DMS114 treated with DMSO at 0.1 percent for 48 hours (cell line): ENCODE measurements at regions not wholly inside any gene's neighbourhood (a gene's known extent, or its start where the extent isn't known, plus 50 kb on each side); places are given as distances from the start of the nearest gene placed in this dataset.

Source experiments
- DNase-seq: peaks from one replicate; lab custom pipeline; 2025; ENCODE audit not compliant: unreplicated experiment; lab: John Stamatoyannopoulos, UW

DNA sequence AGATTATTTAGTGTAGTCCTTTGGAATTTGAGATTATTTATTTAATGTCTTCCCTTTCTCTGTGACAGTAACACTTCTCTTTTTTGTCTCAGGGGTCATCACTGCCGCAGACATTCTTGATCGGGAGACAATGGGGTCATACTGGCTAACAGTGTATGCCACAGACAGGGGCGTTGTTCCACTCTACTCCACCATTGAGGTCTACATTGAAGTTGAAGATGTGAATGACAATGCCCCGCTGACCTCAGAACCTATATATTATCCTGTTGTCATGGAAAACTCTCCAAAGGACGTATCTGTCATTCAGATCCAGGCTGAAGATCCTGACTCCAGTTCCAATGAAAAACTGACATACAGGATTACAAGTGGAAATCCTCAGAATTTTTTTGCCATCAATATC lies 299.9 kb downstream of the FAT3 start:
- no peak for DNase-seq

DNA sequence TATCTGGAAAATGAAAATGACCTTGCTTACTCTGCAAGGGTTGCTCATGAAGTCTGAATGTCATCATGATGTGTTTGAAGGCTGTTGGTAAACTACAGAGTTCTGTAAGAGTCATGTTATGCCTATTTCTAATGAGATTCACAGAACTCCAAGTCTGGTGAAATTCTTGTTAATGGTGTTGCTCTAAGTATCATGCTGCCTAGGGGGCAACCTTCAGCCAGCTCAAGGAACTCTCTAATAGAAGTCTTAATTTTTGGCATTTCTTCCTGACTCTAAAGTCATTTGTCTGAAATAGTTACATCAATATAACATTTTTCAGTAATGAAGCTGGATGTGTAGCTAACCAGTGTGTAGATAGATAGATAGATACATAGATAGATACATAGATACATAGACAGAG lies 302.8 kb downstream of the FAT3 start:
- no peak for DNase-seq

DNA sequence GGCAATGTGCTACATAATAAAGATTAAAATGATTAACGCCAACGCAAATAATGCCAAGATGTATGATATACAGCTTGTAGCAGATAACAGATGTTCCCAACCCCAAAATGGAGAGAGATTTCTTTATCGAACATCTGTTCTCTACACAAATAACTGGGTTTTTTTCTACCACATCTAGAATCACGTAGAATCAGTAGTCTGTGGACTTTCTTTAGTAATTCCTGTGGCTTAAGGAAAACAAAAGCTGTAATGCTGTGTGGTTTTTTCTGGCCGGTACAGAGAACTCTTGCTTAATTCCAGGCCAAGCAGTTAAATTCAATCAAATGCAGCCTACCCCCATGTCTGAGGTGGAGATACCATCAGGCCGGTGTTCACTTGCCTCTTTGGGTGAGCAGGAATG lies 303.4 kb downstream of the FAT3 start:
- DNase-seq = no peak

DNA sequence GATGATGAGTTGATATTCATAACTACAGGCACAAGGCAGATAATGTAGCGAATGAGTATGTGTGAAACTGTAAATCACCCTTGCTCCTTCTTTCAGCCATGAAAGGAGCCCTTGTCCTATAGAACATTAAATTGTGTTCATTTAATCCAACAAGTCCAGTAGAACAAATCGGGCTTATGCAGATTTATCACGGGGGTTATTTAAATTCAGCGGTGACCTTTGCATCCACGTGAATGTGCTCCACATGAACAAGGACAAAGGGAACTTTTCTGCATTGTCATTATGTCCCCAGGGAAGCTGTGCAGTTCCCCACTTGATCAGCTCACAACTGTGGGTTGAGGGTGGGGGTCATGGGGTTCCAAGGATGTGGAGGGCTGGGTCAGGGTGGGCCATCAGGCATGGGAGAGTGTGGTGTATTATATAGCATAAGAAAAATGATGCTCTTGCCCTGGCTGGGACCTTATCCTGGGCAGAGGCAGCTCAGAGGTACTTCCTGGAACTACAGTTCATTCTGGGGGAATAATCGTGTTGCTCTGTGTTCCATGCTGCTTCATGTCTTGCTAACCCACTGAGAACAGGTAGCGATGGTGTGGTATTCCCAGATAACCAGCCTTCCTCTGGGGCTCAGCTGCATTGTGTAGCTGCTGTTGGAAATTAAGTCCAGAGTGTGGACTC lies 306.6 kb downstream of the FAT3 start:
- no peak for DNase-seq

DNA sequence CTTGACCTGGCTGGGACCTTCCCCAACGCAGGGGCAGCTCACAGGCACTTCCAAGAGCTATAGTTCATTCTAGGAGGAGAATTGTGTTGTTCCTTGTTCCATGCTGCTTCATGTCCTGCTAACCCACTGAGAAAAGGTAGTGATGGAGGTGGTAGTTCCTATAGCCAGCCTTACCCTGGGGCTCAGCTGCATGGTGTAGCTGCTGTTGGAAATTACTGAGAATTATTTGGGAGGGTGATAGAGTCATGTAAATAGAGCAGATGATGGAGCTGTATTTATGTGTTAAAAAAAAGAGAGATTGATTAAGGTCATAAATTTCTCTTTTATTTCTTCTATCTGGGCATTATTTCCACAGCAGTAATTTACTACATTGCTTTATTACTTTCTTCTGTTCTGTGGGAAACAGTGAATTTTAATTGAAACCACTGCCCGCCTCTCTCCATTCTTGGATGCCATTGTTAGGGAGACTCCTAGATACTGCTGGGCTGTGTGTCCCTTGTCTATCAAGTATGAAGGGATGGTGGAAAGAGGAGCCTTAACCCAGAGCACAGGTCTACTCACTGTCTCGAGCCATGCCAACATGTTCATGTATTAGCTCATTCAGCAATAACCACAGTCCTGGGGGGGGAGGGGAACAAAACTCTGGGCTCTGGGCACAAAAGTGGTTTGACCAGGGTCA lies 309.2 kb downstream of the FAT3 start:
- DNase-seq = no peak

DNA sequence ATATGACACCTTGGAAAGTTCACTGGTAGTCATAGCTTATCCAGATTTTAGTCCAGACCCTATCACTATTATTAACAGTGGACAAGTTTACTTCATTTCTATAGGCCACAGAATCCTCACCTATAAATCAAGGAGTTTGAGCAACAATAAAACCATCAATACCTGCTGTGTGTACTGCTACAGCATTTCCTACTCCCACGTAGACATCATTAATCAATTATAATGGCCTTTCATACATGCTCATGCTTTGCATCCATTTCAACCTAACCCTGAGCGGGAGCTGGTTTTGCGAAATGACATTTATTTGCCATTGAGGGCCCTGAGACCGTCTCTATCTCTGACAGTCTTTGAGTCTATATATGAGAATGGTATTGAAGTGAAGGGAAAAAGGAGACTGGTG lies 312.3 kb downstream of the FAT3 start:
- no peak for DNase-seq

DNA sequence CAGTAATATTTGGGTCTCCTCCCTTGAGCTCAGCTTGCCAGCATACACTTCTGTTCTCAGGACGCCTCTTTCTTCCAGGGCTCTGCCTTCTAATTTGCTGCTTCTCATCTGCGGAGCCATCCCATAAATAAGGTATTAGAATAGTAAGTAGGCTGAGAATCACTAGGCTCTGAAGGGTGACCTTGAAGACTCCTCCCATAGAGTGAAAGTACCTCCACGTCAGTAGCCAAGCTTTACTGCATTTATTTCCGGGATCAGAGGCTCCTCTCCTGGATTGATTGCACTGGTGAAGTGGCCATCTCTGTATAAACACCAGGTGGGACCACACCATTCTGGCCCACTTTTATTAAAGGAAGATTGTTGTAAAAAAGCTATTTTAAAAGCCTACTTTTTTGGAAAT lies 315.5 kb downstream of the FAT3 start:
- no peak for DNase-seq

DNA sequence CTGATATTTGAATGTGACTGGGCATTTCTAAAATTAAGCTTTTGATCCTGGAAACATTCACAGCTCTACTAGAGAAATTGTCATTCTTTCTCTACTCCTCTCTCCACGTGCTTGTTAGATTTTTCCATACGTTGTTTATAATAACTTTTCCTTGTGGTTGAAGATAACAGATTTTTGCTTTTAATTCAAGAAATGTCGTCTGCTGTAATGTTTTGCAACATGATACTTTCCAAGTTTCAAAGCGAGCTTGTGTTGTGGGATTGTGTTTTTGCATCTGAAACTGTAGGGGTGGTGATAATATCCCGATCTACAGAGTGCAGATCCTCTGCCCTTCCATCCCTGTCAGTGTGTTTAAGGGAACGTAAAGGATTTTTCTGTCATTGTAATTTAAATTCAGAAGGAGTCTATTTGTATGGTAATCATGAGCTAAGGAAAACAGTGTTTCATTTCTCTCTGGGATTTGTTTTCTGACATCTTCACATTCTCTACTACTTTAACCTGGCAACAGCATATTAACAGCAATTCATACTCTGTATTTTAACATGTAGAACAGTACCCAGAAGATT lies 321.4 kb downstream of the FAT3 start:
- DNase-seq = no peak

DNA sequence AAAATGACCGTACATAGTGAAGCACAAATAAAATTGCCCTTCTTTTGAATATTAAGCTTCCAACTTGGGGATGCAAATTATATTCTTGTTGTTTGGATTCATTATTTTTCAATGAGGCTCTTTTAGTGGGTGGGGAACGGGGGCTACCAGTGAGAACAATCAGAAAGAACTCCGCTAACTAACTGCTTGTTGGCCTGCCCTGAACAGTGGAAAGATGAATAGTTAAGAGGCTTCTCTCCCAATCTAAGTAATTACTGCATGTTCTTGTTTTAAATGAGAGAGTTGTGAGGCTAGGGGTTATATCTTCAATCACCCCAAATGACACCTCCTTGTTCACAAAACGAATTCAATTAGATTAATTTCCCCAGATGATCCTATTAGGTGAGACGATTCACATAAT lies 322.0 kb downstream of the FAT3 start:
- DNase-seq = no peak

DNA sequence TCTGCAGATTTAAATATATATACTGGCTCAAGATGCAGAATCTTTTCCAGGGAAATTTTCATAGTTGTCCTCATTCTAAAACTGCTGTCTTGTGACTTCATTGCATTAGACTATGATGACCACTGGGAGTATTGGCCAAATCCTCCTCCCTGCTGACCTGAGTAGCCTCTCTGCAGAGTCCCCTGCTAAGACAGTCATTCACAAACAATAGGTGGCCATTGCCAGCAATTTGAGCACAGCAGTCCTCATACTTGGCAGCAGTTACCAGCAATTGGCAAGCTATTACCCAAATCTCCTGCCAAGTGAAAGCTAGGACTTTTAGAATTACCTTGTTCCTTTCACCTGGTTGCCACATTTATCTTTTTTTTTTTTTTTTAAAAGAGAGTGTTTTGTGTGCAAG lies 325.8 kb downstream of the FAT3 start:
- no peak for DNase-seq

DNA sequence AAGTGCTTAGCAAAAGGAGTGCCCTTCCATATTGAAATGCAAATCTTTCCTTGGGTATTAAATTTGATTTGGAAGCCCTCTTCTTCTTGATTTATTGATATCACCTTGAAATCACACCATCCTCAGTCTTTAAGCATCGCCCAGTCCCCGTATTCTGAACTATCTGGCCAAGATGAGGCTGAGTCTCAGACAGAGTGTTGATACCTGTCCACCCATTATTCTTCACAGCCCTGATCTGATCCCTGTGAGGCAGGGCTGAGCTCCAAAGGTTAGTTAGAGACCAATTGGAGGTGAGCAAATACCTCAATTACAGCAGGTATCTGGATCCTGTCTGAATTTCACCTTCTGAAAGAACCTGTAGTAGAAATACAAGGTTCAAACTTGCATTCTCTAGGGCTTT lies 326.3 kb downstream of the FAT3 start:
- no peak for DNase-seq

DNA sequence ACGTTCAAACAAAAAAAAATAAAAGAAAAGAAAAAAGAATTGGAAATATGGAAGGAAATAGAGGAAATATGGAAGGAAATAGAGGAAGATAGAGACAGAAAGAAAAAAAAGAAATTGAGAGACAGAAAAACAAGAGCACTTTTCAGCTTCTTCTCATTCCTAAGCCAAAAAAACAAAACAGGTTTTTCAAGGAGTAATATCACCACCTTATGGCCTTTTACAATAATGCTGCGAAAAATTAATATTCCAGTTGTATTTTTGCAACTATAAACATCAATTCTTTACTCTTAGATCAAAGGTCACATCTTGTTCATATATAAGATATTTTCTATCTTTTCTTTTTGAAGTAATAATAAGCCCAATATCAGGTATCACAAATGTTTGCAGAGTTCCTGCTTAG lies 328.3 kb downstream of the FAT3 start:
- DNase-seq = no peak

DNA sequence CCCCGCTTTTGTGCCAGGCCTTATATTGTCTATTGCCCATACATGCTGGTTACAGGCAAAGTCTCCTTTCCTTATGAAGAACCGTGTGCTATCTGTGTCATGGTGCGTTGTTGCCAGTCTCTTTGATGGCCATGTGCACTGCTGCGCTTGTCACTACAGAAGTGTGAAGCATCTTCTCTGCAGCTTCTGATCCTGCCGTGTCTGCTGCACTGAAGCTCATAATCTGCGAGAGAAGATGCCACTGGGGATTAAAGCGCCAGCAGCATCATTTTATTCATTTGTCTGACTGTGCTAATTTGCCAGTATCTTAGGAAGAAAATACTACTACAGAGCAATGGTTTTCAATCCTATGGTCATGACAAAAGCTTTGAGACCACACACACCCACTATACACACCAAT lies 330.1 kb downstream of the FAT3 start:
- DNase-seq = no peak

DNA sequence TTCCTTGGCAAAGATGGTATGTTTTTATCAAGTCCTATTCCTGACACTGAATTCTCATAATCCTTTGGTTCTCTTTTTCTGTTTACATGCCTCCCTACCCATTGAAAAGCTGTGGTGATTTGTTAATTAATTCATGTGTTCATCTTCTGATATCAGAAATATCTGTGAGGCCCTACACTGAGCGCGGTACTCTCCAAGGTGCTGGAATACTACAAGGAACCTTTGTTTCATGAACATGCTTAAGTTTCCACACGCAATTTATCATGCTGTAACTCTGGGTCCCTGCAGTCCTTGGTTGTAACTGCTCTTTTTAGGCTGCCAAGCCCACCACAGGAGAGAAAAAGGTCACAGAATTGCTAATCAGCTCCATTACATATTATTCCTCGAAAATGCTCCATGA lies 331.8 kb downstream of the FAT3 start:
- no peak for DNase-seq

DNA sequence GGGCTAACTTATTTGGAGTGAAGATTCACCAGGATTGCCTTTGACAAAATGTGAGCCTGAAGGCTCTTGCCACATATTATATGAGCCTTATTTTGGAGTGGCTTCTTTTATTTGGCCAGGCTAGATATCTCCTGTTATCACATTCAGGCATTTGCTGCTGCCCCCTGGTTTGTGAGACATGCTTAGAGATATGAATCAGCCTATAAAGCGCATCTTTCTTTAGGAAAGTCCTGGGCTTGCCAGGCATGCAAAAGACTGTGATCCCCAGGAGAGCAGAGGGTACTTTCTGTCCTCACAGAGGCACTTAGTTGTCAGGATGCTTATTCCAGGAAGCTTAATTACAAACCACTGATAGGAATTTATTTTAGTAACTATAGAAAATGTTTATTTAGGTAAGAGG lies 333.3 kb downstream of the FAT3 start:
- no peak for DNase-seq

DNA sequence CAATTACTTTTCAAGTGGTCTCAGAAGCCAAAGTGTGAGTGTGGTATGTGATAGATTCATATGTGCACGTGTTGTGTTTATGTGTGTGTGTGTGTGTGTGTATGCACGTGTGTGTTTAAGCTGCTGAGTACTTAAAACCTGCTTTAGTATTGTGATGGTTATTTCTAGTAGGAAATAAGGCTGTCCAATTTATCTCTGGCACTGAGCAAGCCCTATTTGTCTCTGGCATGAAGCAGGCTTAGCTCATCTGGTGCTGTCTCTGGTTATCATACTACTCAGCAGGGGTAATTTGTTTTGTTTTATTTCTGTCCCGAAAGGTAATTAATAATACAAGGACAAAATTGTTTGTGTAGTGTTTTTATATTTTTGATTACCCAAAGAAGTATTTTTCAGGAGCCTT lies 333.7 kb downstream of the FAT3 start:
- no peak for DNase-seq

DNA sequence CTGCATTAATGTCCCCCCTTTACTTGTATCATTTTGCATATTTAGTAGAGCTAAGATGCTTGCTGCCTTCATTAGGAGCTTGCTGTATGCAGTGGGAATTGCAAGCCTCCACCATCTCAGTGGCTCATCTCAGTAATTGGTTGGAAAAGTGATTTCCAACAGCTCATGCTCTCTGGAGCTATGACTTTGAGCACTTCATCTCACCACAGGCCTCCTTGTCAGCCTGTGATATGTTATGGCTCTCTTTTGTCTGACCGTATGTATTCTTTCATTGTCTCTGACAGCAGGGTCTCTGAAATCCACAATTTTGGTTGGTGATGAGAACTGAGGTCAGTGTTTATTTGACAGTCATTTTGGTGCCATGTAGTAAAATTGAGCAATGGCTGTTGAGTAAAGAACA lies 345.1 kb downstream of the FAT3 start:
- no peak for DNase-seq

DNA sequence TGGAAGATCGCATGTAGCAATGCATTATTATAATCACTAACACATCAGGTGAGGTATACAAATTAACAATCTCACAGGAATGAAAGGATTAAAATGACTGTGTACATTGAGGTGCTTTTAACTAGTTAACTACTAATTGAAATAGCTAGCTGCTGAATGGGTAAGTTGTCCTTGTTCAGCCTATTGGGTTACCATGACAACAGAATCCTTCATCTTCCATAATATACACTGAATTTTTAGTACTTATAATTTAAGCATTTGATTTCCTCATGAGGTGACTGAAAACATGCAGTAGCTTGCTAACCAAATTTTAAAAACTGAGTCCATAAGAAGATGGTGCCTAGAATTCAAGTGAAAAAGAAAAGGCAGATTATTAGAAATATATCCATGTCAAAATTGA lies 347.9 kb downstream of the FAT3 start:
- no peak for DNase-seq

DNA sequence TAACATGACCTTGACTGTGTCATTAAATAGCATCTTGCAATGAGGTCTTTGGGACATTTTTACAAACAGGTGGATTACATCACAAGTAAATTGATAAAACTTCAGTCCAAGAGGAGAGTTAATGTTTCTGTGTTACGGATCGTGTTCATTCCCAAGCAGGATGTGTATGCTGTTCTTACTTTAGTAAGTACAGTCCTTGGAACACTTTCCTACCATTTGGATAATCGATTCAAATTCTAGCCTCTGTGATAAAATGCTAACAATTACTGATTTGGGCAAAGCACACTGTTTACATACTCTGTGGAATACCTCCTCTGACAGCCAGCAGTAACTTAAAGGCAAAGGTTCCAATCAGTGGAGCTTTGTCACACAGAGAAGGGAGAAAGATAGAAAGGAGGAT lies 351.7 kb downstream of the FAT3 start:
- no peak for DNase-seq

DNA sequence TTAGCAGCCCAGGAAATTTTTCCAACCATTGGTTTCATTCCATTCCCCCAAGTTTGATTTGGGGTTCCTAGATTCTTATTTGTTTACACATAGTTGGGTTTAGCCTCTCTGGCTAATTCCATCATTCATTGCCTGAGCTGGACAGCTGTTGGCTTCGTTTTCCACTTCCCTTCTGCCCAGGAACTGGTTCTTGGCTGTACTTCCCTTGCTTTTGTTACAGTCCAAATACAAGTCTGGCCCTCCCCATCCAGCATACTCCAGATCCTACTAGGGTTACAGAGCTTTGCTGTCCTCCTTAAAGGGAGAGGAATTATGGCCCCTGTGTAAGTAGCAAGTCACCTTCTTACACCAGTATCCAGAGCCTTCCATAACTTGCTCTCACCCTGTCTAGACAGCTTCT lies 356.3 kb downstream of the FAT3 start:
- DNase-seq = no peak

DNA sequence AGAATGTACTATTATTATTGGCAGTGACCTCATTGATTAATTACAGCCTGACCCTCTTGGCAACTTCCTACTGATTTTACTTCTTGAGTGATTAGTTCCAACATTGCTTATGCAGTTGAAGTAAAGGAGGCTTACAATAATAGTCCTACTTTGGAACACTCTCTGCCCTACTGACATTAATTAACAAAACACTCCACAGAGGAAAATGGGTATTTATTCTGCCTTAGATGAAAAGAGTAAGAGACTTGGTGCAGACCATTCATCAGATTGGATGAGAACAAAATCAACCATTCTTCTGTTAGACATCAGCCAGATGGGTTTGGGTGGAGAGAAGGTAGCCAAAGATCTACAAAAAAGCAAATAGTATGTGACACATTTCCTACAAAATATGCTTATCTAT lies 363.8 kb downstream of the FAT3 start:
- DNase-seq = no peak

DNA sequence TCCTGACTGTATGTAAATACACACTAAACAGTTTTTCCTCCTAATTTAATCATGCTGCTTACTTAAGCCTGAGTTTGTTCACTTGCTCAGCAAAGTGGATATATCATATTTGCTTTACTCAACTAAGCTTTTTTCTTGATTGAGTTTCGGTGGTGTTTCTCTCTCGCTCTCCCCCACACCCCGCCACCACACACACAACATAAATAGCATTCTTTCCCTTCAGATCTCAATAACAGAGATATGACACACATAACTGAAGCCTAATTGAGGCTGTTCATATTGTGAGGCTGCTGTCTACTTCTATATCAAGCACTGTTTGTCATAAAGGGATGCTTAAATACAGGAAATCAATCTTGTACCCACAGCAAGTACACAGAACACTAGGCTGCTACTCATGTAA lies 364.9 kb downstream of the FAT3 start:
- DNase-seq = no peak

DNA sequence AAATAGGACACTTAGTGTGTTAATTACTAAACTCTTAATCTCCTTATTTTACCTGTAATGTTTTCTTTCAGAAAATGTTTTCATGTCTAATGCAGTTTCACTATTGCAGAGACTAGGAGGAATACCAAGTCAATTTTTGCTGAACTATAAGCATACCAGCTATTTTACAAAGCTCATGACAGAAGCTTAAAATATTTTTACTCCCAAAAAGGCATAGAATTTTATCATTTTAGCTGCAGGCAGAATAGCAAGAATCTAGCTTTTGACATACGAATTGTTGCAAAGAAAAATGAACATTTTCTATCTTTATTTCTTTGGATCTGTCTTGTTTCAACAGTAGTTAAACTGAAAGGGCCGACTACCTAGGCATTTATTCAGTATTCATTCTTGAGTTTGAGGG lies 366.9 kb downstream of the FAT3 start:
- no peak for DNase-seq
